ENCODE measurements at regions not wholly inside any gene's neighbourhood (a gene's known extent, or its start where the extent isn't known, plus 50 kb on each side); places are given as distances from the start of the nearest gene placed in this dataset.
A peak's percentile ranks its signal among the peaks of the same experiment; 100 is the strongest.

GRCh38 chr12:116346222-116346621, 68.7 kb upstream of the MED13L start:
- ATAC-seq (ENCODE audit: low read depth): peak; percentile 64
- POLR2A ChIA-PET (ENCODE audit: unreplicated experiment): no interaction called here
- WGBS, 2 experiments (ENCODE audit: extremely low coverage in 2 of 2, insufficient read length in 1 of 2): no CpG with 5 or more reads among the region's 6 CpGs

More at GRCh38 chr12:116346222-116346621, 68.7 kb upstream of the MED13L start:
- peaks cover 3% of the 10 kb centered on the region; the same call in 1 of the 2 replicates for H3K4me1 ChIP-seq (ENCODE audit: control insufficient read depth, insufficient read depth, low read length)
- no peak overlapping the region; the same call in 1 of the 2 replicates for H3K9ac ChIP-seq (ENCODE audit: low read depth, low read length)
- H3K9me3 ChIP-seq (ENCODE audit: control insufficient read depth, insufficient read depth, low read length): peaks cover 5% of the 10 kb centered on the region; the same call in 1 of the 2 replicates
- H3K4me3 ChIP-seq (ENCODE audit: insufficient read depth, low read depth, low read length): no peak overlapping the region
- BruUV-seq (replicated peaks): no TSS peak
- no peak overlapping the region for H3K23ac ChIP-seq (ENCODE audit: low read depth, low read length)
- H2AK9ac ChIP-seq (replicated peaks; ENCODE audit: low read depth, low read length, poor library complexity): no peak overlapping the region
- no peak overlapping the region for H3K27ac ChIP-seq (ENCODE audit: insufficient read depth, low read length)
- dilution Hi-C loops (cut with HindIII; ENCODE audit: low sequenced_read_pairs, unreplicated experiment) (no loop called here), intact Hi-C loops (cut with micrococcal nuclease) (no loop called here), in situ Hi-C loops (cut with MboI; ENCODE audit: low sequenced_read_pairs) (no loop called here)
- no peak overlapping the region for H2AFZ ChIP-seq (replicated peaks; ENCODE audit: low read length, poor library complexity)
- H4K20me1 ChIP-seq (ENCODE audit: insufficient read depth, low read length): no peaks in the 10 kb centered on the region
- H3K9me1 ChIP-seq (ENCODE audit: insufficient read depth, low read length): no peaks in the 10 kb centered on the region
- no peak overlapping the region for H2BK15ac ChIP-seq (ENCODE audit: low read depth, low read length)
- peak overlapping the region; percentile 38; the same call in 1 of the 2 replicates for H3K4me2 ChIP-seq (ENCODE audit: low read depth, low read length)
- no peak for DNase-seq
- H4K91ac ChIP-seq (ENCODE audit: insufficient read depth, low read depth, low read length): no peak overlapping the region; the same call in 1 of the 2 replicates
- H3K27me3 ChIP-seq (ENCODE audit: control insufficient read depth, insufficient read depth, low read length): no peaks in the 10 kb centered on the region
- CTCF ChIA-PET: no interaction called here
- H4K5ac ChIP-seq (ENCODE audit: low read depth, low read length): no peak overlapping the region
- no peak overlapping the region for H2AK5ac ChIP-seq (ENCODE audit: low read depth, low read length)
- no peak overlapping the region for H3K4ac ChIP-seq (ENCODE audit: low read depth, low read length)
- H3K36me3 ChIP-seq (ENCODE audit: control insufficient read depth, insufficient read depth, low read length): no peaks in the 10 kb centered on the region
- H4K8ac ChIP-seq (ENCODE audit: low read depth in 2 of 2, low read length in 2 of 2): no peak overlapping the region; a peak in 1 of 4 replicates
- 0 out of 2 replicates have a peak overlapping the region, but pooled peaks have one; percentile 28 for H3K14ac ChIP-seq (replicated peaks; ENCODE audit: low read depth, low read length)
- peak overlapping the region; percentile 45; the same call in 1 of the 2 replicates for H2BK120ac ChIP-seq (ENCODE audit: low read depth, low read length)
- no peak overlapping the region for H3K56ac ChIP-seq (ENCODE audit: extremely low read depth, insufficient read depth, low read length)
- H2BK20ac ChIP-seq (ENCODE audit: low read depth, low read length): peak overlapping the region; percentile 44; the same call in 1 of the 2 replicates
- no peak overlapping the region for H3K18ac ChIP-seq (ENCODE audit: low read depth, low read length)
- H2BK5ac ChIP-seq (ENCODE audit: low read depth, low read length, poor library complexity, severe bottlenecking): no peak overlapping the region
- TF ChIP-seq CHD1 (IDR thresholded peaks at IDR 0.05; ENCODE audit: low read depth, low read length): no peak
- no peak for TF ChIP-seq CTCF (conservative IDR thresholded peaks at IDR 0.05; ENCODE audit: low read depth, low read length)
- TF ChIP-seq RCOR1 (IDR thresholded peaks at IDR 0.05; ENCODE audit: insufficient replicate concordance, low read length): no peak
- no peak for TF ChIP-seq BHLHE40 (IDR thresholded peaks at IDR 0.05; ENCODE audit: low read depth, low read length)
- TF ChIP-seq SMC3 (IDR thresholded peaks at IDR 0.05; ENCODE audit: low read depth, low read length): no peak
- TF ChIP-seq FOS (IDR thresholded peaks at IDR 0.05; ENCODE audit: low read depth, low read length): no peak
- no peak for TF ChIP-seq MXI1 (IDR thresholded peaks at IDR 0.05; ENCODE audit: borderline replicate concordance, low read depth, low read length)
- TF ChIP-seq POLR2A (IDR thresholded peaks at IDR 0.05; ENCODE audit: low read depth, low read length): no peak
- no peak for TF ChIP-seq NFE2L2 (IDR thresholded peaks at IDR 0.05; ENCODE audit: low read depth, low read length)
- no peaks in the 10 kb centered on the region for H3K79me1 ChIP-seq (ENCODE audit: low read depth in 1 of 2, low read length in 2 of 2)

All from IMR-90 (cell line).